Lung (tissue), 11 donors: ENCODE measurements at regions not wholly inside any gene's neighbourhood (a gene's known extent, or its start where the extent isn't known, plus 50 kb on each side); places are given as distances from the start of the nearest gene placed in this dataset.

ENCODE experiments used
- ATAC-seq: fragments of 200-7000 bp; cut with Tn5 transposase; one replicate; pipeline ENCODE4 v1.9.1; 2020; ENCODE audit warnings: moderate number of reproducible peaks; ENCODE audit not compliant: insufficient read depth, low FRiP score
- DNase-seq, 3 donors: peaks; one replicate each; pipeline ENCODE4 v3.0.0-alpha.2; 2013 to 2017
- H3K27ac ChIP-seq, 2 donors: one replicate each; pipeline ENCODE4 v1.5.1; 2013; ENCODE audit warnings: mild to moderate bottlenecking in 2 of 2, moderate library complexity in 2 of 2, control low read depth in 1 of 2, inconsistent platforms in 1 of 2, low read depth in 1 of 2, low read length in 1 of 2
- H3K27me3 ChIP-seq, 3 donors: one replicate each; pipeline ENCODE4 v1.5.1; 2013; ENCODE audit warnings: low read length in 2 of 3; ENCODE audit not compliant: control insufficient read depth in 3 of 3, insufficient read depth in 3 of 3
- H3K36me3 ChIP-seq, 4 donors: one replicate each; pipeline ENCODE4 v1.5.1; 2013; ENCODE audit warnings: low read length in 4 of 4, mild to moderate bottlenecking in 1 of 4, moderate library complexity in 1 of 4; ENCODE audit not compliant: control insufficient read depth in 4 of 4, insufficient read depth in 4 of 4
- H3K4me1 ChIP-seq, 5 donors: one replicate each; pipeline ENCODE4 v1.5.1; 2013; ENCODE audit warnings: low read length in 5 of 5, mild to moderate bottlenecking in 2 of 5, moderate library complexity in 1 of 5; ENCODE audit not compliant: control insufficient read depth in 5 of 5, insufficient read depth in 5 of 5
- H3K4me3 ChIP-seq: one replicate; pipeline ENCODE4 v1.5.1; 2013; ENCODE audit warnings: mild to moderate bottlenecking, control low read depth, moderate library complexity
- H3K9ac ChIP-seq, 2 donors: one replicate each; pipeline ENCODE4 v1.5.1; 2013; ENCODE audit warnings: low read length in 2 of 2, control low read depth in 1 of 2; ENCODE audit not compliant: insufficient read depth in 1 of 2
- H3K9me3 ChIP-seq, 4 donors: one replicate each; pipeline ENCODE4 v1.5.1; 2013; ENCODE audit warnings: low read length in 3 of 4, mild to moderate bottlenecking in 1 of 4, moderate library complexity in 1 of 4; ENCODE audit not compliant: control insufficient read depth in 4 of 4, insufficient read depth in 3 of 4
- WGBS, 2 donors: extraction: QIAGEN DNeasy Blood & Tissue Kit; methylation state at CpG; one replicate each; pipeline ENCODE4 v1.1.7; 2013; 5-methylcytosine and 5-hydroxymethylcytosine counted together
- TF ChIP-seq, protein P1 (sequence below): IDR thresholded peaks from 2 replicates; pipeline ENCODE4 v1.5.1; 2012; ENCODE audit warnings: mild to moderate bottlenecking; ENCODE audit errors: control extremely low read depth, extremely low read depth
- donor health status: control.
- donor health status: control.
- donor health status: Bipolar disorder and iron deficiency.
- donor health status: healthy.
- donor health status: DM: yes; HTN: yes; CAD: no.

- peaks cover 0 to 4% (median 0%) of the 10 kb centered on the region in 3 donors for H3K27me3 ChIP-seq
- H3K27ac ChIP-seq, result no peak overlapping the region
- 65 to 78% methylated on average over 9 of the region's 9 CpGs for WGBS, 2 donors
- H3K4me3 ChIP-seq, result no peak overlapping the region
- TF ChIP-seq, protein P1, sequence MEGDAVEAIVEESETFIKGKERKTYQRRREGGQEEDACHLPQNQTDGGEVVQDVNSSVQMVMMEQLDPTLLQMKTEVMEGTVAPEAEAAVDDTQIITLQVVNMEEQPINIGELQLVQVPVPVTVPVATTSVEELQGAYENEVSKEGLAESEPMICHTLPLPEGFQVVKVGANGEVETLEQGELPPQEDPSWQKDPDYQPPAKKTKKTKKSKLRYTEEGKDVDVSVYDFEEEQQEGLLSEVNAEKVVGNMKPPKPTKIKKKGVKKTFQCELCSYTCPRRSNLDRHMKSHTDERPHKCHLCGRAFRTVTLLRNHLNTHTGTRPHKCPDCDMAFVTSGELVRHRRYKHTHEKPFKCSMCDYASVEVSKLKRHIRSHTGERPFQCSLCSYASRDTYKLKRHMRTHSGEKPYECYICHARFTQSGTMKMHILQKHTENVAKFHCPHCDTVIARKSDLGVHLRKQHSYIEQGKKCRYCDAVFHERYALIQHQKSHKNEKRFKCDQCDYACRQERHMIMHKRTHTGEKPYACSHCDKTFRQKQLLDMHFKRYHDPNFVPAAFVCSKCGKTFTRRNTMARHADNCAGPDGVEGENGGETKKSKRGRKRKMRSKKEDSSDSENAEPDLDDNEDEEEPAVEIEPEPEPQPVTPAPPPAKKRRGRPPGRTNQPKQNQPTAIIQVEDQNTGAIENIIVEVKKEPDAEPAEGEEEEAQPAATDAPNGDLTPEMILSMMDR, result no peak
- no peak overlapping the region for H3K9ac ChIP-seq
- no peaks in the 10 kb centered on the region for H3K36me3 ChIP-seq
- DNase-seq (peak in 1 of 3 donors; percentile 13), ATAC-seq (no peak)
- H3K9me3 ChIP-seq, result peaks cover 0 to 10% (median under 1%) of the 10 kb centered on the region in 4 donors
- no peaks in the 10 kb centered on the region for H3K4me1 ChIP-seq
Measured at GRCh38 chr11:116535994-116536393, 236.8 kb downstream of the BUD13 start.

DNA sequence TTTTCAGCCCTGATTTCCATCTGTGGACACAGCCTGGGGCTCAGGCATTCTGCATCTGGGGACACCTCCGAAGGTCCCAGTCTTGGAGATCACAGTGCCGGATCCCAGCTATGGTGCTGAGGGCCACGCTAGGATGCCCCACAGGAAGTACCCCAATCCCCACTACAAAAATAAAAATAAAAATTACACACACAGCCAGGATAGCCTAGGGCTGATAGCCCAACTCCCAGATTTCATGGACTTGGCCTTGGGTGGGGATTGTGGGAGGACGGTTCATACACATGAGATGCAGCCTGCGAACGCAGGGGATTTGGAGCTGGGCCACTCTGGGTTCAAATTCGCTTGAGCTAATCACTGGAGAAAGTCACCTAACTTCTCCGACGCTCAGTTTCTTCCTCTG, 237.7 kb downstream of the BUD13 start:
- Histone ChIP-seq H3K9ac (no peak overlapping the region), H3K4me1 (no peaks in the 10 kb centered on the region), H3K4me3 (no peak overlapping the region), H3K9me3 (peaks cover 0 to 10% (median 4%) of the 10 kb centered on the region in 4 donors), H3K27me3 (peaks cover 0 to 4% (median 0%) of the 10 kb centered on the region in 3 donors), H3K36me3 (no peaks in the 10 kb centered on the region), H3K27ac (no peak overlapping the region)
- WGBS, 2 donors, result 91 to 94% methylated on average over 9 of the region's 9 CpGs
- DNase-seq, result no peak
- TF ChIP-seq, protein P1, result no peak
- no peak for ATAC-seq

DNA sequence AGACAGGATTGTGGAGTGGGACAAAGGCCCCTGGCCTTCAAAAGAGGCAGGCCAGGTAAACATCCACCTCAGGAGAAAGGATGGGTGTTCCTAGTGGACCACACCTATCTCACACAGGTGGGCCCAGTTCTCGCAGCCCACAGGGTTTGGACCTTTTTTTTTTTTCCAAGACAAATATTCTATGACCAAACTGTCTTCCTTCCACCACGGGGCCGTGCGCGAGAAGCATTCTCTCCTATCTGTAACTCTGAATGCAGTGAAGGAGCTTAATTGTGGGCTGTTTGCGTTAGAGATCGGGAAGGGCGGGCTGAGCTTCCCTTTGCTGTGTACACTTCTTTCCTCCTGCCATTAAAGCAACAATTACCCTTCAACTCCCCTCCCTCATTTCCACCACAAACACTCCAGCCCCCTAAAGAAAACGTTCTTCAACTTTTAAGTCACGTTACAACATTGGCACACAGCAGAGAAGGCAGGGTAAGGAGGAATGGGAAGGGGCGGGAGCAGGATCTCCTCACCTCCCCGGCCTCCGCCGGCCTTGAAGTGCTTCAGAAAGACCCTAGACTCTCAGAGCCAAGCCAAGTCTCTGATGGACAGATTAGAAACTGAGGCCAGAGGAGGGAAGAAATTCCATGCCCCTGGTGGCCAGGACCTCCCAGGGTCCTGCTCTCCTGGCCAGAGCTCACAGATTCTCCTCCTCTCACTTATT, 238.4 kb downstream of the BUD13 start:
- no peaks in the 10 kb centered on the region for H3K4me1 ChIP-seq
- peaks cover 0 to 4% (median 0%) of the 10 kb centered on the region in 3 donors for H3K27me3 ChIP-seq
- H3K4me3 ChIP-seq, result no peak overlapping the region
- no peak overlapping the region for H3K27ac ChIP-seq
- peak in 1 of 3 donors; percentile 23 for DNase-seq
- peaks cover 0 to 7% (median 4%) of the 10 kb centered on the region in 4 donors for H3K9me3 ChIP-seq
- TF ChIP-seq, protein P1, result no peak
- no peak for ATAC-seq
- no peaks in the 10 kb centered on the region for H3K36me3 ChIP-seq
- no peak overlapping the region for H3K9ac ChIP-seq
- WGBS, 2 donors, result 44 to 53% methylated on average over 14 of the region's 14 CpGs
